CD14-positive monocyte (primary cell): ENCODE measurements at regions not wholly inside any gene's neighbourhood (a gene's known extent, or its start where the extent isn't known, plus 50 kb on each side); places are given as distances from the start of the nearest gene placed in this dataset.

Experiments
- DNase-seq, 3 donors: peaks; one replicate each; pipeline ENCODE4 v3.0.0-alpha.2; 2011 to 2022
- H2AFZ ChIP-seq: 2 replicates; pipeline ENCODE4 v1.6.0; 2012; ENCODE audit warnings: mild to moderate bottlenecking, low read depth, low read length, inconsistent platforms; ENCODE audit not compliant: insufficient read depth, poor library complexity, severe bottlenecking
- H3K27ac ChIP-seq, 2 donors: 1 replicate in 1 of 2; 2 replicates in 1 of 2; pipeline ENCODE4 v1.5.1; 2012 to 2013; ENCODE audit warnings: low read length in 2 of 2, control low read depth in 1 of 2, inconsistent platforms in 1 of 2, low read depth in 1 of 2, mild to moderate bottlenecking in 1 of 2
- H3K27me3 ChIP-seq, 2 donors: one replicate each; pipeline versions ENCODE4 v1.6.0 to v1.6.1; 2011 to 2013; ENCODE audit warnings: low read length in 2 of 2; ENCODE audit not compliant: control insufficient read depth in 2 of 2, insufficient read depth in 2 of 2
- H3K36me3 ChIP-seq, 2 donors: replicated peaks in 1 of 2; 1 replicate in 1 of 2; 2 replicates in 1 of 2; pipeline versions ENCODE4 v1.5.1 to v1.6.1; 2012 to 2013; ENCODE audit warnings: low read length in 2 of 2, control low read depth in 1 of 2, inconsistent platforms in 1 of 2, mild to moderate bottlenecking in 1 of 2; ENCODE audit not compliant: insufficient read depth in 2 of 2, control insufficient read depth in 1 of 2
- H3K4me1 ChIP-seq, 2 donors: 1 replicate in 1 of 2; 2 replicates in 1 of 2; pipeline versions ENCODE4 v1.5.1 to v1.6.1; 2012 to 2013; ENCODE audit warnings: low read length in 2 of 2, control low read depth in 1 of 2, inconsistent platforms in 1 of 2, mild to moderate bottlenecking in 1 of 2, moderate library complexity in 1 of 2; ENCODE audit not compliant: insufficient read depth in 2 of 2, control insufficient read depth in 1 of 2
- H3K4me2 ChIP-seq: replicated peaks from 2 replicates; pipeline ENCODE3; 2012; ENCODE audit warnings: low read length, moderate library complexity, mild to moderate bottlenecking; ENCODE audit not compliant: poor library complexity, severe bottlenecking; ENCODE audit errors: extremely low read depth
- H3K4me3 ChIP-seq, 3 experiments: fragments of 200-600 bp in 1 of 3; sonication (generic) in 1 of 3; replicated peaks in 1 of 3; 1 replicate in 2 of 3; 2 replicates in 1 of 3; pipeline ENCODE4 v1.5.1; 2011 to 2013; ENCODE audit warnings: low read length in 3 of 3, mild to moderate bottlenecking in 3 of 3, control low read depth in 2 of 3, low read depth in 2 of 3, inconsistent platforms in 1 of 3, moderate library complexity in 1 of 3
- H3K79me2 ChIP-seq: 2 replicates; pipeline ENCODE4 v1.6.0; 2012; ENCODE audit warnings: mild to moderate bottlenecking, control low read depth, inconsistent platforms, low read length, moderate library complexity; ENCODE audit not compliant: insufficient read depth
- H3K9ac ChIP-seq: 2 replicates; pipeline ENCODE4 v1.6.0; 2017; ENCODE audit warnings: low read length, mild to moderate bottlenecking; ENCODE audit not compliant: insufficient read depth, poor library complexity, severe bottlenecking
- H3K9me3 ChIP-seq, 2 donors: replicated peaks in 1 of 2; 1 replicate in 1 of 2; 2 replicates in 1 of 2; pipeline versions ENCODE4 v1.5.1 to v1.6.1; 2012 to 2013; ENCODE audit warnings: low read length in 2 of 2, control low read depth in 1 of 2; ENCODE audit not compliant: control insufficient read depth in 1 of 2, insufficient read depth in 1 of 2
- H4K20me1 ChIP-seq: 2 replicates; pipeline ENCODE4 v1.6.0; 2012; ENCODE audit warnings: mild to moderate bottlenecking, low read length, control low read depth, moderate library complexity; ENCODE audit not compliant: insufficient read depth
- H3K27ac Mint-ChIP-seq, 7 donors: one replicate each; pipeline ENCODE4 v1.8.0; 2020; ENCODE audit warnings: mild to moderate bottlenecking in 7 of 7, mixed read lengths in 7 of 7, moderate library complexity in 6 of 7, inconsistent platforms in 2 of 7
- H3K27me3 Mint-ChIP-seq, 3 donors: one replicate each; pipeline ENCODE4 v1.8.0; 2021 to 2022; ENCODE audit warnings: low read depth in 3 of 3, mild to moderate bottlenecking in 3 of 3, mixed read lengths in 3 of 3, moderate library complexity in 3 of 3, inconsistent platforms in 1 of 3
- H3K36me3 Mint-ChIP-seq, 2 donors: one replicate each; pipeline ENCODE4 v1.8.0; 2020; ENCODE audit warnings: mixed read lengths in 2 of 2, inconsistent platforms in 1 of 2, mild to moderate bottlenecking in 1 of 2
- H3K4me1 Mint-ChIP-seq: one replicate; pipeline ENCODE4 v1.8.0; 2020; ENCODE audit warnings: mild to moderate bottlenecking, mixed read lengths
- H3K4me3 Mint-ChIP-seq, 2 donors: one replicate each; pipeline ENCODE4 v1.8.0; 2020; ENCODE audit warnings: mild to moderate bottlenecking in 2 of 2, mixed read lengths in 2 of 2, moderate library complexity in 1 of 2
- H3K9me3 Mint-ChIP-seq, 7 donors: one replicate each; pipeline ENCODE4 v1.8.0; 2020 to 2022; ENCODE audit warnings: mixed read lengths in 7 of 7, mild to moderate bottlenecking in 6 of 7, moderate library complexity in 6 of 7, inconsistent platforms in 2 of 7
- WGBS: methylation state at CpG from one replicate; pipeline ENCODE4 v1.1.5; 2013; ENCODE audit warnings: missing lambda C conversion rate; ENCODE audit not compliant: insufficient coverage; 5-methylcytosine and 5-hydroxymethylcytosine counted together
- intact Hi-C, 2 donors: fragments of 100-400 bp; cut with micrococcal nuclease; formaldehyde crosslinking; loops; one replicate each; pipeline versions ENCODE4 v1.15.0 to v1.15.1; 2023
- TF ChIP-seq, protein P1 (sequence below): fragments of 200-600 bp; IDR thresholded peaks from one replicate; pipeline ENCODE4 v1.8.0; 2022; ENCODE audit warnings: antibody characterized with exemption, mild to moderate bottlenecking

- H3K9me3 Mint-ChIP-seq: peaks cover 0 to 4% (median 0%) of the 10 kb centered on the region in 7 donors
Measured at GRCh38 chr9:118478752-118479151, 774.5 kb downstream of the TLR4 start.

GRCh38 chr9:118482306-118482705, 778.1 kb downstream of the TLR4 start:
- Histone ChIP-seq H3K27me3 (no peaks in the 10 kb centered on the region), H2AFZ (no peak overlapping the region), H3K9me3 (no peaks in the 10 kb centered on the region), H3K9ac (no peak overlapping the region), H3K4me2 (no peak overlapping the region), H4K20me1 (no peaks in the 10 kb centered on the region), H3K4me1 (no peaks in the 10 kb centered on the region), H3K27ac (no peak overlapping the region), H3K4me3 (no peak overlapping the region), H3K36me3 (no peaks in the 10 kb centered on the region), H3K79me2 (no peaks in the 10 kb centered on the region)
- H3K36me3 Mint-ChIP-seq: no peaks in the 10 kb centered on the region
- H3K4me1 Mint-ChIP-seq: no peaks in the 10 kb centered on the region
- TF ChIP-seq, protein P1, sequence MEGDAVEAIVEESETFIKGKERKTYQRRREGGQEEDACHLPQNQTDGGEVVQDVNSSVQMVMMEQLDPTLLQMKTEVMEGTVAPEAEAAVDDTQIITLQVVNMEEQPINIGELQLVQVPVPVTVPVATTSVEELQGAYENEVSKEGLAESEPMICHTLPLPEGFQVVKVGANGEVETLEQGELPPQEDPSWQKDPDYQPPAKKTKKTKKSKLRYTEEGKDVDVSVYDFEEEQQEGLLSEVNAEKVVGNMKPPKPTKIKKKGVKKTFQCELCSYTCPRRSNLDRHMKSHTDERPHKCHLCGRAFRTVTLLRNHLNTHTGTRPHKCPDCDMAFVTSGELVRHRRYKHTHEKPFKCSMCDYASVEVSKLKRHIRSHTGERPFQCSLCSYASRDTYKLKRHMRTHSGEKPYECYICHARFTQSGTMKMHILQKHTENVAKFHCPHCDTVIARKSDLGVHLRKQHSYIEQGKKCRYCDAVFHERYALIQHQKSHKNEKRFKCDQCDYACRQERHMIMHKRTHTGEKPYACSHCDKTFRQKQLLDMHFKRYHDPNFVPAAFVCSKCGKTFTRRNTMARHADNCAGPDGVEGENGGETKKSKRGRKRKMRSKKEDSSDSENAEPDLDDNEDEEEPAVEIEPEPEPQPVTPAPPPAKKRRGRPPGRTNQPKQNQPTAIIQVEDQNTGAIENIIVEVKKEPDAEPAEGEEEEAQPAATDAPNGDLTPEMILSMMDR: no peak
- DNase-seq: no peak
- no CpG with 5 or more reads among the region's 1 CpG for WGBS
- H3K27ac Mint-ChIP-seq: no peak overlapping the region
- peaks cover 0 to 7% (median 0%) of the 10 kb centered on the region in 7 donors for H3K9me3 Mint-ChIP-seq
- intact Hi-C loops: no loop called here
- H3K27me3 Mint-ChIP-seq: peaks cover 0 to 1% (median 1%) of the 10 kb centered on the region in 3 donors
- no peak overlapping the region for H3K4me3 Mint-ChIP-seq

More at GRCh38 chr9:118478752-118479151, 774.5 kb downstream of the TLR4 start:
- no peak overlapping the region for H3K9ac ChIP-seq
- H3K27me3 Mint-ChIP-seq: peaks cover 0 to 1% (median 0%) of the 10 kb centered on the region in 3 donors
- no peaks in the 10 kb centered on the region for H3K36me3 ChIP-seq
- TF ChIP-seq, protein P1: no peak
- intact Hi-C loops: no loop called here
- no peak overlapping the region for H3K27ac ChIP-seq
- no peaks in the 10 kb centered on the region for H4K20me1 ChIP-seq
- H3K27ac Mint-ChIP-seq: no peak overlapping the region
- DNase-seq: no peak
- no peaks in the 10 kb centered on the region for H3K4me1 ChIP-seq
- H3K4me3 ChIP-seq: no peak overlapping the region
- no peak overlapping the region for H3K4me3 Mint-ChIP-seq
- no peaks in the 10 kb centered on the region for H3K27me3 ChIP-seq
- H3K4me1 Mint-ChIP-seq: no peaks in the 10 kb centered on the region
- no peak overlapping the region for H2AFZ ChIP-seq
- H3K36me3 Mint-ChIP-seq: no peaks in the 10 kb centered on the region
- no peak overlapping the region for H3K4me2 ChIP-seq
- H3K79me2 ChIP-seq: no peaks in the 10 kb centered on the region
- no peaks in the 10 kb centered on the region for H3K9me3 ChIP-seq
- no CpG with 5 or more reads among the region's 1 CpG for WGBS
